GM18502 (cell line): ENCODE measurements at regions not wholly inside any gene's neighbourhood (a gene's known extent, or its start where the extent isn't known, plus 50 kb on each side); places are given as distances from the start of the nearest gene placed in this dataset.
"Not testable (repeated sequence)": the region's sequence is repeated elsewhere in the genome, so short reads cannot be mapped to it uniquely, and the experiment has no call there.

Source experiments
- ATAC-seq: cut with Tn5 transposase; IDR thresholded peaks from one replicate; pipeline ENCODE4 v1.9.1; 2021; ENCODE audit warnings: mild to moderate bottlenecking; ENCODE audit not compliant: unreplicated experiment, poor library complexity

- ATAC-seq, result no peak
These were observed 377.6 kb downstream of the MDFIC start for GRCh38 chr7:115299397-115300037.

- ATAC-seq, result no peak
These were observed 375.8 kb downstream of the MDFIC start for GRCh38 chr7:115297656-115298055.

GRCh38 chr7:115293628-115294240 is 371.8 kb downstream of the MDFIC start:
- ATAC-seq, result no peak

GRCh38 chr7:115292381-115292780 is 370.5 kb downstream of the MDFIC start:
- no peak for ATAC-seq

- ATAC-seq, result no peak
These were observed 368.1 kb downstream of the MDFIC start for GRCh38 chr7:115289971-115290370.

GRCh38 chr7:115276791-115277190 is 354.9 kb downstream of the MDFIC start:
- ATAC-seq, result no peak

- ATAC-seq, result not testable (repeated sequence)
These were observed 352.0 kb downstream of the MDFIC start for GRCh38 chr7:115273855-115274254.

- ATAC-seq, result no peak
These were observed 351.4 kb downstream of the MDFIC start for GRCh38 chr7:115273139-115273772.

- ATAC-seq, result no peak
These were observed 349.7 kb downstream of the MDFIC start for GRCh38 chr7:115271332-115272235.

GRCh38 chr7:115269486-115269885 is 347.6 kb downstream of the MDFIC start:
- no peak for ATAC-seq

- ATAC-seq, result peak; percentile 75
These were observed 345.6 kb downstream of the MDFIC start for GRCh38 chr7:115267503-115267902.

- no peak for ATAC-seq
These were observed 338.5 kb downstream of the MDFIC start for GRCh38 chr7:115260381-115260780.

- ATAC-seq, result no peak
These were observed 330.6 kb downstream of the MDFIC start for GRCh38 chr7:115252461-115252860.

GRCh38 chr7:115249080-115249479 is 327.2 kb downstream of the MDFIC start:
- no peak for ATAC-seq

GRCh38 chr7:115241151-115241550 is 319.3 kb downstream of the MDFIC start:
- ATAC-seq, result no peak

GRCh38 chr7:115240242-115240641 is 318.3 kb downstream of the MDFIC start:
- ATAC-seq, result no peak

GRCh38 chr7:115235075-115235474 is 313.2 kb downstream of the MDFIC start:
- no peak for ATAC-seq

GRCh38 chr7:115233809-115234208 is 311.9 kb downstream of the MDFIC start:
- ATAC-seq, result no peak

- no peak for ATAC-seq
These were observed 310.1 kb downstream of the MDFIC start for GRCh38 chr7:115232041-115232440.

- ATAC-seq, result peak; percentile 83
These were observed 309.1 kb downstream of the MDFIC start for GRCh38 chr7:115230882-115231571.
